AG09319 (cell line): ENCODE measurements at regions not wholly inside any gene's neighbourhood (a gene's known extent, or its start where the extent isn't known, plus 50 kb on each side); places are given as distances from the start of the nearest gene placed in this dataset.
A peak's percentile ranks its signal among the peaks of the same experiment; 100 is the strongest.
"Not testable (repeated sequence)": the region's sequence is repeated elsewhere in the genome, so short reads cannot be mapped to it uniquely, and the experiment has no call there.

Experiments
- DNase-seq: peaks from one replicate; pipeline ENCODE4 v3.0.0-alpha.2; 2010; ENCODE audit warnings: low read depth; ENCODE audit errors: extremely low read depth
- CTCF ChIP-seq: IDR thresholded peaks from 2 replicates; pipeline ENCODE4 v1.5.1; 2011; ENCODE audit warnings: low read depth, mild to moderate bottlenecking, inconsistent platforms, low read length, moderate library complexity

GRCh38 chr3:178205740-178206139, 330.5 kb upstream of the KCNMB2 start:
- no peak for TF ChIP-seq CTCF
- DNase-seq, result peak; percentile 0

- no peak for TF ChIP-seq CTCF
- no peak for DNase-seq
Measured at GRCh38 chr3:178206521-178206920, 329.7 kb upstream of the KCNMB2 start.

GRCh38 chr3:178207161-178207560, 329.1 kb upstream of the KCNMB2 start:
- not testable (repeated sequence) for DNase-seq

- not testable (repeated sequence) for DNase-seq
Measured at GRCh38 chr3:178207627-178208026, 328.6 kb upstream of the KCNMB2 start.

GRCh38 chr3:178209116-178209515, 327.1 kb upstream of the KCNMB2 start:
- DNase-seq, result not testable (repeated sequence)

- not testable (repeated sequence) for DNase-seq
Measured at GRCh38 chr3:178209618-178210017, 326.6 kb upstream of the KCNMB2 start.

- not testable (repeated sequence) for DNase-seq
Measured at GRCh38 chr3:178211086-178211485, 325.1 kb upstream of the KCNMB2 start.

- no peak for DNase-seq
- TF ChIP-seq CTCF, result no peak
Measured at GRCh38 chr3:178217479-178217878, 318.8 kb upstream of the KCNMB2 start.

GRCh38 chr3:178218231-178218630, 318.0 kb upstream of the KCNMB2 start:
- no peak for TF ChIP-seq CTCF
- no peak for DNase-seq

GRCh38 chr3:178219661-178220060, 316.6 kb upstream of the KCNMB2 start:
- DNase-seq, result not testable (repeated sequence)

- no peak for TF ChIP-seq CTCF
- no peak for DNase-seq
Measured at GRCh38 chr3:178223876-178224275, 312.4 kb upstream of the KCNMB2 start.
